T1000 (cell line): ENCODE measurements at regions not wholly inside any gene's neighbourhood (a gene's known extent, or its start where the extent isn't known, plus 50 kb on each side); places are given as distances from the start of the nearest gene placed in this dataset.

Source experiments
- DNase-seq: peaks from one replicate; lab custom pipeline; 2025; ENCODE audit warnings: mixed read lengths; lab: John Stamatoyannopoulos, UW

GRCh38 chrX:39504850-39505259 lies 592.9 kb downstream of the BCOR start:
- no peak for DNase-seq

GRCh38 chrX:39506131-39506530 lies 591.6 kb downstream of the BCOR start:
- DNase-seq, result no peak

DNA sequence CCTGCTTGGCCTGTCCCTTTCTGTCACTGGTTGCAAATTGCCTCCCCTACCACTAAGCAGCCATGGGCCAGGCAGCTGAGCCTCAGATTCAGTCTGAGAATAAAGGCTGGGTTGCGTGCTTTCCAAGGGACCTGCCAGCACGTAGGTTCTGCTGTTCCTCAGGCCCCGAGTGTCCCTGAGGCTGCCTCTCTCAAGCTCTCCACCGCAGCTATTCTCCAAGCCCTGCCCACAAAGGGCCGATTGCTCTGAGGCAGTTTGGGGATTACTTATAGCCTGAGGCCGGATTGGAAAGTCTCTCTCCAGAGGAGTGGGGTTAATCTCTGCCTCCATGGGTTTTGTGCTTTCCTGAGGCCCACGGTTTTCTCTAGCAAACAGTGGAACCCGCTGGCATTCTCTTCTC lies 590.7 kb downstream of the BCOR start:
- no peak for DNase-seq

- DNase-seq, result no peak
Measured at GRCh38 chrX:39507617-39508299, 590.0 kb downstream of the BCOR start.

- DNase-seq, result no peak
Measured at GRCh38 chrX:39508300-39508692, 589.5 kb downstream of the BCOR start.

- DNase-seq, result no peak
Measured at GRCh38 chrX:39509157-39509556, 588.6 kb downstream of the BCOR start.

- no peak for DNase-seq
Measured at GRCh38 chrX:39513836-39514235, 583.9 kb downstream of the BCOR start.

GRCh38 chrX:39514801-39515200 lies 583.0 kb downstream of the BCOR start:
- DNase-seq, result no peak

- no peak for DNase-seq
Measured at GRCh38 chrX:39516427-39516841, 581.3 kb downstream of the BCOR start.

- DNase-seq, result no peak
Measured at GRCh38 chrX:39518476-39519029, 579.2 kb downstream of the BCOR start.

DNA sequence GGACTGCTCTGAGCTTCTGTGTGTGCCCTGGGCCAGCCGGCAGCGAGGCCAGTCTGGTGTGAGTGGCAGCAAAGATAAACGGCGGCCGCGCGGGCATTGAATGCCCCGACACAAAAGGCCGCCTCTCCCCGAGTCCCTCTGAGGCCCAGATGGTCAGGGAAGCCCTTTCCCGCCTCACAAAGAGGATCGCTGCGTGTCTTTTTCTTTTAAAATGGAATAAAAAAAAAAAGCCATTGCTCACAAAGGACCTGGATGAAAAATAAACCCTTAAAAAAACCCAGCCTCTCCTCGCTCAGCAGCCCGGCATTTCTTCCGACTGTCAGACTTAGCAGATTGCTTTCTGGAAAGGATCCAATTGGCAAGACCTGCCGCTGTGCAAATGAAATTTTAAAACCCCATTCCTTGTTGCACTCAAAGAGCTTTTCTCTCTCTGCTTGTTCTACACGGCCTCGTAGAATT lies 578.7 kb downstream of the BCOR start:
- DNase-seq, result no peak

GRCh38 chrX:39519566-39520301 lies 578.0 kb downstream of the BCOR start:
- DNase-seq, result no peak

DNA sequence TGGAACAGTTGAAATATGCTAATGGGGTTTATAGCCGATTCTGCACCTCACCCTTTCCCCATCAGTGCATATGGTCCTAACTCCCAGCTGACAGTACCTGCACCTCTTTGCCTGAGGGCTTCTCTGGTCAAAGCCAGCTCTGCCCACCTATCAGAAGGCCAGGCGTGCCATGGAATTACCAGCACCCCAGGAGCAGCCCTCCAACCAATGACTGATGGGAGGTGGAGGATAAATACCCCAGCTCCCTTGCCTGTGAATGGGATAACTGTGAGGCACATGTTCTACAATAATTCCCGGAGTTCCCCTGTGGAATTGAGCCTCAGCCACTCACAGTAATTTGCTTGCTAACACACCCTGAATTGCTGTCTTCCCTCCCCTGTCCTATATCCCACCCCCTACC lies 572.0 kb downstream of the BCOR start:
- DNase-seq, result no peak

DNA sequence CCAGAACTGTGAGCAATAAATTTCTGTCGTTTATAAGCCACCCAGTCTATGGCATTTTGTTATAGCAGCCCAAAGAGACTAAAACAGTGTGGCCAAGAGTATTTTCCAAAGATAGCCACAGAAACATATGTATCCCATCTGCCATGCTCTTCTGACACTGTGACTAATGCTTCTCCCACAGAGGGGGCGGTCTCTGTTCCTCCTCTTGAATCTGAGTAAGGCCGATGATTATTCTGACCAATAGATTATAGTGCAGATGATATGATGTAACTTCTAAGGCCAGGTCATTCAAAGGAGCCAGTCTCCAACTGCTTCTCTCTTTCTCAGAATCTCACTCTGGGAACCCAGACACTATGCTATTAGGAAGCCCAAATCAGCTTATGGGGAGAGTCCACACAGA lies 570.7 kb downstream of the BCOR start:
- DNase-seq, result no peak

- no peak for DNase-seq
Measured at GRCh38 chrX:39528161-39528916, 569.4 kb downstream of the BCOR start.

DNA sequence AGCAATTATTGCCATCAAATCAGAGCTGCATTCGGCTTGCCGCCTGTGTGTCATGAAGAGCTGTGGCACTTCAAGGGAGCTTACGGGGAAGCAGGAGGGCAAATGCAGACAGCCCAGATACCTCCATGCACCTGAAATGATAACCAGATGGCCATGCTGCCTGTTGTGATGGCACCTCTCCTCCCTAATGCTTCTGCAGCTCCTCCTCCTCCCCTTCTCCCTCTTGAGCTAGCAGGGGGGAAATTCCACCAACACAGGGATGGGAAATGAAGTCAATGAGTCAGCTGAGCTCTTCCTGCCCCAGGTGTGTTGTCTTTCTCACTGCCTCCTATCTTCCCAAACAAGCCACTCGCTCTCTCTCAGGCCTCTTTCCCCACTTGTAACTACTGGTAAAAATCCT lies 565.0 kb downstream of the BCOR start:
- DNase-seq, result no peak

- no peak for DNase-seq
Measured at GRCh38 chrX:39534949-39535348, 562.8 kb downstream of the BCOR start.

GRCh38 chrX:39536211-39536610 lies 561.5 kb downstream of the BCOR start:
- DNase-seq, result no peak

- no peak for DNase-seq
Measured at GRCh38 chrX:39541881-39542280, 555.9 kb downstream of the BCOR start.

DNA sequence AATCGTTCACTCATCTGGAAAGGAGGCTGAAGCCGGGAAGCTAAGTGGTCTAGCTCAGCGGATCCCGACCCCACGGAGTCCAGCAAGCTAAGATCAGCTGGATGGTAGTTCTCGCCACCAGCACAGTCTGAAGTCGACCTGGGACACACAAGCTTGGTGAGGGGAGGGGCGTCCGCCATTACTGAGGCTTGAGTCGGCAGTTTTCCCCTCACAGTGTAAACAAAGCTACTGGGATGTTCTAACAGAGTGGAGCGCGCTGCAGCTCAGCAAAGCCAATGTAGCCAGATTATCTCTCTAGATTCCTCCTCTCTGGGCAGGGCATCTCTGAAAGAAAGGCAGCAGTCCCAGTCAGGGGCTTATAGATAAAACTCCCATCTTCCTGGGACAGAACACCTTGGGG lies 555.4 kb downstream of the BCOR start:
- no peak for DNase-seq

DNA sequence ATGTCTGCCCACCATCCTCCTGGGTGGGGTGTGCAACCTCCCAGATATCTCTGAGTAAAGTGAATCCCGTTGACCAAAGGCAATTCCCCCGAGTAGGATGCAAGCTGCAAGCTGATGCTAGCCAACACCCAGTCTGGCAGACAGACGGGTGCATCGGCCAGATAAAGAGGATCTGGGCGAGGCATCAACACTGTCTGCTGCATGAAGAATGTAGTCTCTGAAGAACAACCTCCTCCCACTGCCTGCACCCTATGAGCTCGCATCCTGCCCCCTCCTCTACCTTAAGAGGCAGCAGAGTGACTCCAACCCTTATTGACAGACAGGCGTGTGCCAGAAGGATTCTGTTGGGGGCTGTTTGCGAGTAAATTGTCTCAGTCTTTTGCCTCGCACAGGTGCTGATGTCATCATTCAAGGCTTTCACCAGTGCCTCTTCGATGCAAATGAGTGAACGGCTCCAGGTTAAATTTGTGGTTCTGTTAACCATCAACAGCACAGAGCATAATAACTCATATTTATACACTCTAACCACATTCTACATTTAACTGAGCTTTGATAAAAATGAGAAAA lies 546.9 kb downstream of the BCOR start:
- DNase-seq, result no peak

DNA sequence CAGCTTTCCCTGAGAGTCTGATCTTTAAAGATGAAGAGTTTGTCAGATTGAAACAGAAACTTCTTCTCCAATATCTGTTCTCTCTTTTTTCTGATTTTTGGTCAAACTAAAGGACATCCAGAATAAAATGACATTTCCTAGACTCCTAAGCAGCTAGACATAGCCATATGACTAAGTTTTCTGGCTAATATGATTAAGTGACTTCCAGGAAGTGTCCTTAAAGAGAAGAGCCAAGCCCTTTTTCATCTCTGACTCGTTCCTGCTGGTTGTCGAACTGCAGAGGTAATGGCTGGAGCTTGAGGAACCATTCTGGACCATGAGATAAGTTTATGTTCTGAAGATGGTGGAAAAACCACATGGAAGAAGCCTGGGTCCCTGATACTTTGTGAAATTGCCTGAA lies 546.0 kb downstream of the BCOR start:
- DNase-seq, result no peak
